Endometrial microvascular endothelial cells (primary cell): ENCODE measurements at regions not wholly inside any gene's neighbourhood (a gene's known extent, or its start where the extent isn't known, plus 50 kb on each side); places are given as distances from the start of the nearest gene placed in this dataset.

Experiments used
- in situ Hi-C: cut with HindIII; loops from 2 replicates; pipeline ENCODE4 v1.10.0; 2017; ENCODE audit warnings: low sequenced_read_pairs, low pct_unique_long_range_greater_than_20kb; ENCODE audit errors: inconsistent ontology term

GRCh38 chr21:16879479-16879878 lies 633.4 kb upstream of the CXADR start:
- in situ Hi-C loops: no loop called here

- in situ Hi-C loops: no loop called here
Observed at GRCh38 chr21:16891821-16892220, 621.0 kb upstream of the CXADR start.

GRCh38 chr21:16900685-16901084 lies 612.2 kb upstream of the CXADR start:
- in situ Hi-C loops: no loop called here

- in situ Hi-C loops: no loop called here
Observed at GRCh38 chr21:16908077-16908476, 604.8 kb upstream of the CXADR start.

GRCh38 chr21:16910435-16911165 lies 602.2 kb upstream of the CXADR start:
- in situ Hi-C loops: no loop called here

GRCh38 chr21:16911166-16911607 lies 601.7 kb upstream of the CXADR start:
- in situ Hi-C loops: no loop called here

GRCh38 chr21:16912075-16912474 lies 600.8 kb upstream of the CXADR start:
- in situ Hi-C loops: no loop called here

- in situ Hi-C loops: no loop called here
Observed at GRCh38 chr21:16913010-16913409, 599.8 kb upstream of the CXADR start.

GRCh38 chr21:16928439-16928838 lies 584.4 kb upstream of the CXADR start:
- in situ Hi-C loops: no loop called here

- in situ Hi-C loops: no loop called here
Observed at GRCh38 chr21:16932314-16932713, 580.5 kb upstream of the CXADR start.

- in situ Hi-C loops: no loop called here
Observed at GRCh38 chr21:16942703-16943102, 570.1 kb upstream of the CXADR start.

- in situ Hi-C loops: no loop called here
Observed at GRCh38 chr21:16943231-16943630, 569.6 kb upstream of the CXADR start.

- in situ Hi-C loops: no loop called here
Observed at GRCh38 chr21:16945580-16945979, 567.3 kb upstream of the CXADR start.

GRCh38 chr21:16956824-16957223 lies 556.0 kb upstream of the CXADR start:
- in situ Hi-C loops: no loop called here

- in situ Hi-C loops: no loop called here
Observed at GRCh38 chr21:16965424-16965823, 547.4 kb upstream of the CXADR start.

GRCh38 chr21:16968436-16968835 lies 544.4 kb upstream of the CXADR start:
- in situ Hi-C loops: no loop called here

GRCh38 chr21:16969636-16970035 lies 543.2 kb upstream of the CXADR start:
- in situ Hi-C loops: no loop called here

- in situ Hi-C loops: no loop called here
Observed at GRCh38 chr21:16974060-16974459, 538.8 kb upstream of the CXADR start.

- in situ Hi-C loops: no loop called here
Observed at GRCh38 chr21:16976193-16976592, 536.6 kb upstream of the CXADR start.

- in situ Hi-C loops: no loop called here
Observed at GRCh38 chr21:16978309-16978895, 534.4 kb upstream of the CXADR start.

- in situ Hi-C loops: no loop called here
Observed at GRCh38 chr21:16979574-16979973, 533.3 kb upstream of the CXADR start.
